Astrocyte of the cerebellum (primary cell): ENCODE measurements at regions not wholly inside any gene's neighbourhood (a gene's known extent, or its start where the extent isn't known, plus 50 kb on each side); places are given as distances from the start of the nearest gene placed in this dataset.

ENCODE experiments used
- DNase-seq: peaks from one replicate; pipeline ENCODE4 v3.0.0-alpha.2; 2011; ENCODE audit warnings: low read depth
- H3K4me3 ChIP-seq: 2 replicates; pipeline ENCODE4 v1.5.1; 2011; ENCODE audit warnings: mild to moderate bottlenecking, low read depth, low read length, moderate library complexity
- CTCF ChIP-seq: IDR thresholded peaks from 2 replicates; pipeline ENCODE4 v1.5.1; 2012; ENCODE audit warnings: low read length, low read depth, moderate library complexity, mild to moderate bottlenecking; ENCODE audit errors: missing control alignments
- in situ Hi-C: cut with HindIII; loops from 2 replicates; pipeline ENCODE4 v1.10.0; 2017; ENCODE audit warnings: low sequenced_read_pairs

DNA sequence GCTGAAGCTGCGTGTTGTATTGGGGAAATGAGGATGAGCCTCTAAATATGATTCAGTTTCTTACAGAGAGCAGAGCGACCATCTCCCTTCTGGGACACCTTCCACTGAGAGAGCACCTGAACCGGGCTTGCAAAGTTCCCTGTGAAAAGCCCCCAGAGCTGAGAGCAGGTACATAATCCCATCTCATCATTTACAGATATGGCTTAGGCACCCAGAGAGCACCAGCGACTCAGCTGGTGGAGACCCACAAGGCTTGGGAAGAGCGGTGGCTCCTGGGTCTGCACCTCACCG, 324.3 kb upstream of the IRX4 start:
- in situ Hi-C loops: no loop called here
- DNase-seq: no peak
- no peak for TF ChIP-seq CTCF
- H3K4me3 ChIP-seq: no peak overlapping the region

GRCh38 chr5:2206293-2207108, 323.8 kb upstream of the IRX4 start:
- no peak for DNase-seq
- no peak for TF ChIP-seq CTCF
- H3K4me3 ChIP-seq: no peak overlapping the region
- in situ Hi-C loops: no loop called here

GRCh38 chr5:2205596-2206226, 323.0 kb upstream of the IRX4 start:
- no peak for TF ChIP-seq CTCF
- no peak for DNase-seq
- in situ Hi-C loops: no loop called here
- H3K4me3 ChIP-seq: no peak overlapping the region

DNA sequence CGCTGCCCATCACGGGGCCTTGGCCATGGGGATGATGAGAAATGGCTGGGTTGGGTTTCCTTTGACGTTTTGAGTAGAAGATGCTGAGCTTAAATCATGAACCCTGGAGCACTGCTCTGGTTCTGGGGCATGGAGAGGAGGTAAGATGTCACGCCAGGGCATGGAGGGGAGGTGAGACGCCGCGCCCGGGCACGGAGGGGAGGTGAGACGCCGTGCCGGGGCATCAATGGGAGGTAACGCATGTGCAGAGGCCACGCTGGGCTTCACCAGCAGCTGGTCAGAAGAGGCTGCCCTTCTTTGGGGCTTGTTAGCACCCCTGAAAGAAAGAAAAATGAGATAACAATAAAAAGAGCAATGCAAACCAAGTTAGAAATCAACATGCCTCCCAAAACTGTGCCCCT, 322.5 kb upstream of the IRX4 start:
- in situ Hi-C loops: no loop called here
- TF ChIP-seq CTCF: no peak

GRCh38 chr5:2204366-2205184, 321.9 kb upstream of the IRX4 start:
- H3K4me3 ChIP-seq: no peak overlapping the region
- no peak for TF ChIP-seq CTCF
- DNase-seq: no peak
- in situ Hi-C loops: no loop called here

More for the DNA sequence above, 322.5 kb upstream of the IRX4 start:
- no peak for DNase-seq
- no peak overlapping the region for H3K4me3 ChIP-seq

DNA sequence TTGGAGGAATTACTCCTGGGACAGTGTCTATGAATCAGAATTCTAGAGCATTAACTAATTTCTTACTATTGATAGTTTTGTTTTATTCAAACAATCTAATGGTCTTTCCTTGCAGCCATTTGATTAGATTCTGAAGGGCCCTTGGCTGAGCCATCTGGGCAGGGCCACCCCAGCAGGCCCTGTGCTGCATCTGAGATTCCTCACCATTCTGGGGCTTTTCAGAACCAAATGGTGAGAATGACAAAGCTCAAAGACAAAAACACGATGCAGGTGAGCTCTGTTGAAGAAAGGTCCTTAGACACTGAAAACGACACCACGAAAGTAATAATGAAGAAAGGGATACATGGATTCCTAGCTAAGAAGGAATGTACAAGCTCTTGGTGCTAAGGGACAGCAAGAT, 321.0 kb upstream of the IRX4 start:
- in situ Hi-C loops: no loop called here
- no peak for TF ChIP-seq CTCF
- no peak overlapping the region for H3K4me3 ChIP-seq
- DNase-seq: no peak
